K562 (cell line): ENCODE measurements at regions not wholly inside any gene's neighbourhood (a gene's known extent, or its start where the extent isn't known, plus 50 kb on each side); places are given as distances from the start of the nearest gene placed in this dataset.

Source experiments
- ATAC-seq: fragments of 200-7000 bp; cut with Tn5 transposase; 3 replicates; pipeline ENCODE4 v1.9.1; 2020; ENCODE audit warnings: moderate library complexity
- BruUV-seq: library from RNA; stranded (reverse); fragments of 400-500 nt; replicated peaks from 2 replicates; lab custom pipeline; 2021; lab: Mats Ljungman, UMichigan
- CTCF ChIA-PET: fragments of 300-600 bp; formaldehyde crosslinking; extraction: SDS; loops from one replicate; lab custom pipeline; 2021; ENCODE audit warnings: low intra/inter-chr PET ratio; lab: Yijun Ruan, JAX
- POLR2A ChIA-PET: fragments of 300-600, 350-650 bp; sonication (Branson Sonifier 250); formaldehyde crosslinking; extraction: SDS; loops from one replicate; lab custom pipeline; 2021; ENCODE audit warnings: antibody characterized with exemption, inconsistent platforms; lab: Yijun Ruan, JAX
- DNase-seq, 4 experiments: peaks; one replicate each; pipeline versions ENCODE4 v3.0.0 to v3.0.0-alpha.2; 2011 to 2018; ENCODE audit warnings: low spot score in 3 of 4, mixed read lengths in 3 of 4; ENCODE audit errors: extremely low read depth in 1 of 4
- FAIRE-seq: peaks from 2 replicates; lab custom pipeline; 2011; peaks lifted over from hg19 to GRCh38; lab: Jason Lieb, UNC
- H2AFZ ChIP-seq: 2 replicates; pipeline ENCODE4 v1.6.0; 2011; ENCODE audit warnings: low read depth, low read length, control low read depth, inconsistent platforms
- H3K27ac ChIP-seq: fragments of 200-600 bp; 3 replicates; pipeline ENCODE4 v1.8.0; 2011; ENCODE audit warnings: low read depth, mild to moderate bottlenecking, control low read depth, inconsistent platforms, low read length, moderate library complexity, mixed read lengths; ENCODE audit errors: extremely low read depth
- H3K27me3 ChIP-seq, 2 experiments: fragments of 300-600 bp in 1 of 2; 2 replicates in 1 of 2; 3 replicates in 1 of 2; pipeline versions ENCODE4 v1.6.0 to v1.8.0; 2011; ENCODE audit warnings: inconsistent platforms in 2 of 2, low read length in 2 of 2, mild to moderate bottlenecking in 1 of 2, mixed read lengths in 1 of 2, moderate library complexity in 1 of 2; ENCODE audit not compliant: control insufficient read depth in 2 of 2, insufficient read depth in 2 of 2
- H3K36me3 ChIP-seq: fragments of 300-600 bp; 3 replicates; pipeline ENCODE4 v1.8.0; 2011; ENCODE audit warnings: mild to moderate bottlenecking, low read length, inconsistent platforms; ENCODE audit not compliant: control insufficient read depth, insufficient read depth
- H3K4me1 ChIP-seq, 2 experiments: fragments of 200-600 bp in 1 of 2; replicated peaks in 1 of 2; 2 replicates in 1 of 2; 3 replicates in 1 of 2; pipeline versions ENCODE4 v1.5.1 to v1.8.0; 2011; ENCODE audit warnings: inconsistent platforms in 2 of 2, low read length in 2 of 2, mild to moderate bottlenecking in 1 of 2, mixed read lengths in 1 of 2, moderate library complexity in 1 of 2; ENCODE audit not compliant: control insufficient read depth in 2 of 2, insufficient read depth in 2 of 2
- H3K4me2 ChIP-seq: 2 replicates; pipeline ENCODE4 v1.6.1; 2011; ENCODE audit warnings: low read length, control low read depth, inconsistent platforms, mixed read lengths; ENCODE audit not compliant: insufficient read depth
- H3K4me3 ChIP-seq: fragments of 200-600 bp; sonication (generic), shearing (Covaris generic); 2 replicates; pipeline ENCODE4 v1.5.1; 2016; ENCODE audit warnings: control low read depth, inconsistent platforms
- H3K79me2 ChIP-seq: fragments of 200-600 bp; 3 replicates; pipeline ENCODE4 v1.8.0; 2011; ENCODE audit warnings: low read length, inconsistent platforms; ENCODE audit not compliant: control insufficient read depth, insufficient read depth
- H3K9ac ChIP-seq, 2 experiments: 2 replicates each; pipeline versions ENCODE4 v1.6.0 to v1.6.1; 2011; ENCODE audit warnings: low read depth in 2 of 2, low read length in 2 of 2, control low read depth in 1 of 2, inconsistent platforms in 1 of 2, mild to moderate bottlenecking in 1 of 2, mixed read lengths in 1 of 2; ENCODE audit not compliant: insufficient read depth in 1 of 2
- H3K9me1 ChIP-seq: one replicate; pipeline ENCODE4 v1.6.0; 2011; ENCODE audit warnings: inconsistent platforms, mild to moderate bottlenecking, low read length, moderate library complexity; ENCODE audit not compliant: control insufficient read depth, insufficient read depth
- H3K9me3 ChIP-seq: replicated peaks from 2 replicates; pipeline ENCODE4 v1.5.1; 2011; ENCODE audit warnings: low read depth, low read length, inconsistent platforms; ENCODE audit not compliant: control insufficient read depth, insufficient read depth
- H4K20me1 ChIP-seq: replicated peaks from 2 replicates; pipeline ENCODE4 v1.6.1; 2011; ENCODE audit warnings: low read length, inconsistent platforms, mixed read lengths; ENCODE audit not compliant: control insufficient read depth, insufficient read depth
- ETV1 ChIP-seq: fragments of 450-650 bp; conservative IDR thresholded peaks from 2 replicates; pipeline ENCODE4 v1.6.1; 2016; ENCODE audit warnings: missing genetic modification characterization, control low read depth, low read depth, missing compliant biosample characterization
- FOXA3 ChIP-seq, 2 experiments: fragments of 450-650 bp in 1 of 2; sonication (generic) in 1 of 2; formaldehyde crosslinking; IDR thresholded peaks in 1 of 2; conservative IDR thresholded peaks in 1 of 2; 2 replicates each; pipeline versions ENCODE4 v1.4.0 to v1.8.0; 2020 to 2022; ENCODE audit warnings: mild to moderate bottlenecking in 2 of 2, missing genetic modification reagents in 1 of 2
- HDGF ChIP-seq: fragments of 450-650 bp; IDR thresholded peaks from 2 replicates; pipeline ENCODE4 v1.6.1; 2016
- KLF16 ChIP-seq: IDR thresholded peaks from 2 replicates; pipeline ENCODE4 v1.6.1; 2016; ENCODE audit warnings: antibody characterized with exemption
- RBFOX2 ChIP-seq: fragments of 200-400 bp; formaldehyde crosslinking; IDR thresholded peaks from 2 replicates; pipeline ENCODE4 v1.6.1; 2017; ENCODE audit warnings: low read depth, mild to moderate bottlenecking, low read length, moderate library complexity
- RCOR1 ChIP-seq, 2 experiments: IDR thresholded peaks; 2 replicates each; pipeline ENCODE4 v1.6.1; 2012; ENCODE audit warnings: low read depth in 2 of 2, low read length in 2 of 2, borderline replicate concordance in 1 of 2, improper control_type of control experiment in 1 of 2
- SMARCA5 ChIP-seq: fragments of 450-650 bp; IDR thresholded peaks from 2 replicates; pipeline ENCODE4 v1.6.1; 2016
- ZBTB7A ChIP-seq: IDR thresholded peaks from 2 replicates; pipeline ENCODE4 v1.6.1; 2011; ENCODE audit warnings: low read depth, mild to moderate bottlenecking, low read length, moderate library complexity, borderline replicate concordance; ENCODE audit not compliant: control insufficient read depth
- ZNF780A ChIP-seq: fragments of 250-450 bp; sonication (Bioruptor Pico); IDR thresholded peaks from 2 replicates; pipeline ENCODE4 v1.5.0; 2021; ENCODE audit warnings: mild to moderate bottlenecking
- WGBS: fragments of 100-300 bp; shearing (Covaris generic); methylation state at CpG from one replicate; pipeline ENCODE4 v1.1.6; 2016; ENCODE audit warnings: low coverage, mixed read lengths; ENCODE audit not compliant: insufficient coverage; ENCODE audit errors: missing lambda C conversion rate; 5-methylcytosine and 5-hydroxymethylcytosine counted together
- in situ Hi-C: fragments of 300-500 bp; cut with MboI; formaldehyde crosslinking; loops from 4 replicates; pipeline ENCODE4 v1.15.0; 2018; ENCODE audit warnings: inconsistent platforms, mixed read lengths
- intact Hi-C: fragments of 100-400 bp; cut with micrococcal nuclease; formaldehyde crosslinking; loops from 2 replicates; pipeline ENCODE4 v1.14.2; 2022
- TF ChIP-seq, protein P1 (sequence below), 2 experiments: IDR thresholded peaks; 2 replicates each; pipeline ENCODE4 v1.6.1; 2011; ENCODE audit warnings: borderline replicate concordance in 1 of 2, control low read depth in 1 of 2, low read depth in 1 of 2, low read length in 1 of 2, mild to moderate bottlenecking in 1 of 2, mixed read lengths in 1 of 2, moderate library complexity in 1 of 2; ENCODE audit not compliant: insufficient read depth in 1 of 2, insufficient read length in 1 of 2, poor library complexity in 1 of 2, severe bottlenecking in 1 of 2; ENCODE audit errors: extremely low read depth in 1 of 2
- TF ChIP-seq, protein P2 (sequence below): fragments of 450-650 bp; formaldehyde crosslinking; IDR thresholded peaks from 2 replicates; pipeline ENCODE4 v1.4.0; 2022; ENCODE audit warnings: mild to moderate bottlenecking, moderate library complexity
- TF ChIP-seq, protein P3 (sequence below), 2 experiments: fragments of 450-650 bp in 1 of 2; sonication (generic) in 1 of 2; formaldehyde crosslinking in 1 of 2; IDR thresholded peaks in 1 of 2; conservative IDR thresholded peaks in 1 of 2; 2 replicates each; pipeline versions ENCODE4 v1.6.1 to v1.8.1; 2016 to 2023; ENCODE audit warnings: mild to moderate bottlenecking in 2 of 2, moderate library complexity in 2 of 2, inconsistent platforms in 1 of 2, missing genetic modification reagents in 1 of 2

DNA sequence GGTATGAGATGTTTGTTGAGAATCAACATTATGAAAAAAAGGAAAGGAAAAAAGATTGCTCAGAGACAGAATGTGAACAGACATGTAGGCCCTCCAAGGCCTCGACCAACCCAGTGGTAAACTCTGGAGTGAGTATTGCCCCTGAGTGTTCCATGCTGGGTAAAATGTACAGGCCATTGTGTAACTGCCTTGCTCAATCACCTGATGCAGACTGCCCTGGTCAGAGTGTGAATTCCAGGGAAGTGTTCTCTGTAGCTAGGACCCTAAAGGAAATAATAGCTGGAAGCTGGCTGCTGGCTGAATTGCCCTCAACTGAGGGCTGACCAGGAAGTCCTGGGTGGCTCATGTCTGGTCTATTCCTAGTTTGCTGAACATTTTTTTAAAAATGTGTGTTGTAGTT lies 1081.4 kb upstream of the LRFN5 start:
- Histone ChIP-seq H4K20me1 (no peaks in the 10 kb centered on the region), H3K9me3 (no peaks in the 10 kb centered on the region), H3K4me3 (no peak overlapping the region), H3K79me2 (no peaks in the 10 kb centered on the region), H3K4me2 (no peak overlapping the region), H3K9me1 (no peaks in the 10 kb centered on the region), H3K4me1 (no peaks in the 10 kb centered on the region), H3K27me3 (no peaks in the 10 kb centered on the region), H3K27ac (no peak overlapping the region), H3K9ac (no peak overlapping the region), H3K36me3 (no peaks in the 10 kb centered on the region), H2AFZ (no peak overlapping the region)
- in situ Hi-C loops (no loop called here), intact Hi-C loops (no loop called here)
- ChIA-PET CTCF (no interaction called here), POLR2A (no interaction called here)
- DNase-seq, result no peak
- BruUV-seq, result no TSS peak
- WGBS, result no CpG with 5 or more reads among the region's 1 CpG
- no peak for ATAC-seq
- TF ChIP-seq ZNF780A (CRISPR knock-in tag), result no peak
- TF ChIP-seq, protein P1, sequence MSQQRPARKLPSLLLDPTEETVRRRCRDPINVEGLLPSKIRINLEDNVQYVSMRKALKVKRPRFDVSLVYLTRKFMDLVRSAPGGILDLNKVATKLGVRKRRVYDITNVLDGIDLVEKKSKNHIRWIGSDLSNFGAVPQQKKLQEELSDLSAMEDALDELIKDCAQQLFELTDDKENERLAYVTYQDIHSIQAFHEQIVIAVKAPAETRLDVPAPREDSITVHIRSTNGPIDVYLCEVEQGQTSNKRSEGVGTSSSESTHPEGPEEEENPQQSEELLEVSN (IDR thresholded peaks at IDR 0.05; ENCODE audit: borderline replicate concordance in 1 of 2, extremely low read depth in 1 of 2, insufficient read depth in 1 of 2, insufficient read length in 1 of 2, low read depth in 1 of 2, low read length in 1 of 2, poor library complexity in 1 of 2, severe bottlenecking in 1 of 2), result no peak
- no peak for TF ChIP-seq RBFOX2
- no peak for TF ChIP-seq RCOR1 (IDR thresholded peaks at IDR 0.05; ENCODE audit: borderline replicate concordance in 1 of 2, low read depth in 2 of 2, low read length in 2 of 2)
- no peak for TF ChIP-seq FOXA3 (CRISPR knock-in tag; conservative IDR thresholded peaks at IDR 0.05 in 1 of 2, IDR thresholded peaks at IDR 0.05 in 1 of 2)
- TF ChIP-seq, protein P2, sequence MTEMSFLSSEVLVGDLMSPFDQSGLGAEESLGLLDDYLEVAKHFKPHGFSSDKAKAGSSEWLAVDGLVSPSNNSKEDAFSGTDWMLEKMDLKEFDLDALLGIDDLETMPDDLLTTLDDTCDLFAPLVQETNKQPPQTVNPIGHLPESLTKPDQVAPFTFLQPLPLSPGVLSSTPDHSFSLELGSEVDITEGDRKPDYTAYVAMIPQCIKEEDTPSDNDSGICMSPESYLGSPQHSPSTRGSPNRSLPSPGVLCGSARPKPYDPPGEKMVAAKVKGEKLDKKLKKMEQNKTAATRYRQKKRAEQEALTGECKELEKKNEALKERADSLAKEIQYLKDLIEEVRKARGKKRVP, result no peak
- TF ChIP-seq, protein P3, sequence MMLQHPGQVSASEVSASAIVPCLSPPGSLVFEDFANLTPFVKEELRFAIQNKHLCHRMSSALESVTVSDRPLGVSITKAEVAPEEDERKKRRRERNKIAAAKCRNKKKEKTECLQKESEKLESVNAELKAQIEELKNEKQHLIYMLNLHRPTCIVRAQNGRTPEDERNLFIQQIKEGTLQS (IDR thresholded peaks at IDR 0.05), result no peak
- TF ChIP-seq, protein P3 (CRISPR knock-in tag; conservative IDR thresholded peaks at IDR 0.05), result no peak
- TF ChIP-seq ETV1 (tag), result no peak
- TF ChIP-seq ZBTB7A, result no peak
- TF ChIP-seq SMARCA5, result no peak
- no peak for TF ChIP-seq KLF16
- no peak for TF ChIP-seq HDGF
- FAIRE-seq, result no peak
